ENCODE measurements at regions not wholly inside any gene's neighbourhood (a gene's known extent, or its start where the extent isn't known, plus 50 kb on each side); places are given as distances from the start of the nearest gene placed in this dataset.
"Not testable (repeated sequence)": the region's sequence is repeated elsewhere in the genome, so short reads cannot be mapped to it uniquely, and the experiment has no call there.

- TF ChIP-seq MAX (IDR thresholded peaks at IDR 0.05; ENCODE audit: low read depth, low read length) (no peak), CTCF (IDR thresholded peaks at IDR 0.05; ENCODE audit: low read depth, low read length) (no peak), POLR2A (IDR thresholded peaks at IDR 0.05; ENCODE audit: extremely low read depth, insufficient read length) (no peak), MYC (IDR thresholded peaks at IDR 0.05; ENCODE audit: low read depth, low read length) (no peak)
- DNase-seq (ENCODE audit: low read depth): no peak
- no peak overlapping the region for H3K4me3 ChIP-seq (ENCODE audit: low read depth, low read length)
Observed at GRCh38 chr1:203999618-204000017, 73.3 kb upstream of the SOX13 start.

- no peak overlapping the region for H3K4me3 ChIP-seq (ENCODE audit: low read depth, low read length)
- no peak for TF ChIP-seq CTCF (IDR thresholded peaks at IDR 0.05; ENCODE audit: low read depth, low read length)
- no peak for TF ChIP-seq POLR2A (IDR thresholded peaks at IDR 0.05; ENCODE audit: extremely low read depth, insufficient read length)
- TF ChIP-seq MAX (IDR thresholded peaks at IDR 0.05; ENCODE audit: low read depth, low read length): no peak
- no peak for TF ChIP-seq MYC (IDR thresholded peaks at IDR 0.05; ENCODE audit: low read depth, low read length)
- no peak for DNase-seq (ENCODE audit: low read depth)
Observed at GRCh38 chr1:204001166-204001901, 71.6 kb upstream of the SOX13 start.

GRCh38 chr1:204002614-204003013 is 70.3 kb upstream of the SOX13 start:
- DNase-seq (ENCODE audit: low read depth): no peak

GRCh38 chr1:204003536-204003935 is 69.4 kb upstream of the SOX13 start:
- TF ChIP-seq MAX (IDR thresholded peaks at IDR 0.05; ENCODE audit: low read depth, low read length): no peak
- TF ChIP-seq MYC (IDR thresholded peaks at IDR 0.05; ENCODE audit: low read depth, low read length): no peak
- no peak for TF ChIP-seq POLR2A (IDR thresholded peaks at IDR 0.05; ENCODE audit: extremely low read depth, insufficient read length)
- TF ChIP-seq CTCF (IDR thresholded peaks at IDR 0.05; ENCODE audit: low read depth, low read length): no peak
- DNase-seq (ENCODE audit: low read depth): no peak
- no peak overlapping the region for H3K4me3 ChIP-seq (ENCODE audit: low read depth, low read length)

More at GRCh38 chr1:204002614-204003013, 70.3 kb upstream of the SOX13 start:
- no peak for TF ChIP-seq MAX (IDR thresholded peaks at IDR 0.05; ENCODE audit: low read depth, low read length)
- no peak overlapping the region for H3K4me3 ChIP-seq (ENCODE audit: low read depth, low read length)

GRCh38 chr1:204011426-204011825 is 61.5 kb upstream of the SOX13 start:
- no peak overlapping the region for H3K4me3 ChIP-seq (ENCODE audit: low read depth, low read length)
- no peak for TF ChIP-seq MYC (IDR thresholded peaks at IDR 0.05; ENCODE audit: low read depth, low read length)
- DNase-seq (ENCODE audit: low read depth): no peak

GRCh38 chr1:204013052-204013451 is 59.9 kb upstream of the SOX13 start:
- TF ChIP-seq POLR2A (IDR thresholded peaks at IDR 0.05; ENCODE audit: extremely low read depth, insufficient read length) (no peak), MAX (IDR thresholded peaks at IDR 0.05; ENCODE audit: low read depth, low read length) (no peak), CTCF (IDR thresholded peaks at IDR 0.05; ENCODE audit: low read depth, low read length) (no peak), MYC (IDR thresholded peaks at IDR 0.05; ENCODE audit: low read depth, low read length) (no peak)
- DNase-seq (ENCODE audit: low read depth): no peak
- H3K4me3 ChIP-seq (ENCODE audit: low read depth, low read length): no peak overlapping the region

- TF ChIP-seq POLR2A (IDR thresholded peaks at IDR 0.05; ENCODE audit: extremely low read depth, insufficient read length) (no peak), MAX (IDR thresholded peaks at IDR 0.05; ENCODE audit: low read depth, low read length) (no peak), CTCF (IDR thresholded peaks at IDR 0.05; ENCODE audit: low read depth, low read length) (no peak), MYC (IDR thresholded peaks at IDR 0.05; ENCODE audit: low read depth, low read length) (no peak)
- no peak overlapping the region for H3K4me3 ChIP-seq (ENCODE audit: low read depth, low read length)
- DNase-seq (ENCODE audit: low read depth): no peak
Observed at GRCh38 chr1:204014336-204014735, 58.6 kb upstream of the SOX13 start.

GRCh38 chr1:204014961-204015360 is 58.0 kb upstream of the SOX13 start:
- not testable (repeated sequence) for DNase-seq (ENCODE audit: low read depth); H3K4me3 ChIP-seq (ENCODE audit: low read depth, low read length)
